ENCODE measurements at regions not wholly inside any gene's neighbourhood (a gene's known extent, or its start where the extent isn't known, plus 50 kb on each side); places are given as distances from the start of the nearest gene placed in this dataset.

DNA sequence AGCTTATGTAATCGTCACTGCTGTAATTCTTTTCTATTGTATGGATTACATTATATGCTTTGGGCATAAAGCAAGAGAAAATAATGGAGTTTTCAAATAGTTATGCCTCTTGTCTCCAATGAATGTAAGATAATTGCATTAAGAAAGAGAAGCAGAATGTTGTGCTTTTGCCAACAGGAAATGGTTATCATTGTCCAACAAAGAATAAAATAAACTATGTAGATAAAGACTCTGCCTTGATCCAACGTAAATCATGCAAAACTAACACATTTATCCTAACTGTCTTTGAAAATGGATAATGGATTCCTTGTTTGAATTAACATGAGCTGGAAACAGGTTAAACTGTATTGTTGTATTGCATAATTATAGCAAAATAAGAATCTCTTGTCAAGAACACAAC lies 1709.0 kb downstream of the PCDH7 start:
- H3K27me3 Mint-ChIP-seq (ENCODE audit: low read depth): no peaks in the 10 kb centered on the region
- no peaks in the 10 kb centered on the region; a peak in 2 of 5 replicates for H3K9me3 Mint-ChIP-seq
- no peak overlapping the region for H2AK5ac ChIP-seq (ENCODE audit: insufficient read length, low read length)

More for the DNA sequence above, 1709.0 kb downstream of the PCDH7 start:
- no peaks in the 10 kb centered on the region for H3K79me2 ChIP-seq (ENCODE audit: insufficient read depth, low read length)
- no peaks in the 10 kb centered on the region for H3K4me1 ChIP-seq (ENCODE audit: insufficient read depth, low read length)
- no peak overlapping the region for H3K9ac ChIP-seq (ENCODE audit: extremely low read depth, insufficient read length, low read length)
- H2AFZ ChIP-seq (ENCODE audit: low read length): no peak overlapping the region
- no peaks in the 10 kb centered on the region for H3K79me1 ChIP-seq (ENCODE audit: insufficient read depth, low read depth, low read length, poor library complexity, severe bottlenecking)
- no peaks in the 10 kb centered on the region for H3K23me2 ChIP-seq (ENCODE audit: insufficient read length, low read depth, low read length, poor library complexity, severe bottlenecking)
- H4K8ac ChIP-seq (replicated peaks; ENCODE audit: insufficient read length, low read depth, low read length): no peak overlapping the region
- Mint-ChIP-seq H3K36me3 (ENCODE audit: insufficient read depth in 1 of 3, low read depth in 3 of 3) (peaks cover 0 to 3% (median 0%) of the 10 kb centered on the region in 3 experiments; a peak in 1 of 7 replicates), H3K4me3 (no peak overlapping the region), H3K27ac (no peak overlapping the region; a peak in 1 of 7 replicates), H3K4me1 (peaks cover 4% of the 10 kb centered on the region in 2 experiments; a peak in 3 of 4 replicates)
- H3K56ac ChIP-seq (ENCODE audit: insufficient read length, low read depth, low read length): no peak overlapping the region
- H3K27me3 ChIP-seq (ENCODE audit: insufficient read depth, low read length): no peaks in the 10 kb centered on the region
- no peak overlapping the region for H2BK5ac ChIP-seq (ENCODE audit: insufficient read length, low read length)
- H4K91ac ChIP-seq (ENCODE audit: insufficient read length, low read depth, low read length): no peak overlapping the region
- H3K4me2 ChIP-seq (ENCODE audit: insufficient read depth, insufficient read length, low read length): no peak overlapping the region
- H3K4ac ChIP-seq (ENCODE audit: low read depth, low read length): no peak overlapping the region
- no peak for DNase-seq
- no peak overlapping the region for H3K14ac ChIP-seq (ENCODE audit: insufficient read depth, low read length)
- no peak overlapping the region for H2BK20ac ChIP-seq (ENCODE audit: low read depth, low read length, poor library complexity, severe bottlenecking)
- WGBS (ENCODE audit: extremely low coverage, insufficient read length, low lambda C conversion rate): no CpG with 5 or more reads among the region's 2 CpGs
- H3T11ph ChIP-seq (ENCODE audit: low read length): no peak overlapping the region
- H3K23ac ChIP-seq (ENCODE audit: insufficient read length, low read depth, low read length): no peak overlapping the region
- H3K9me3 ChIP-seq (ENCODE audit: control insufficient read depth, low read depth, low read length): no peaks in the 10 kb centered on the region
- no peaks in the 10 kb centered on the region for H4K20me1 ChIP-seq (ENCODE audit: control insufficient read depth, insufficient read depth, insufficient read length)
- H2BK15ac ChIP-seq (ENCODE audit: low read depth, low read length): no peak overlapping the region
- no peak overlapping the region for H3K27ac ChIP-seq (ENCODE audit: insufficient read length, low read depth, low read length)
- H2BK12ac ChIP-seq (ENCODE audit: insufficient read length, low read depth, low read length): no peak overlapping the region
- no peak overlapping the region for H2BK120ac ChIP-seq (ENCODE audit: low read depth, low read length, poor library complexity, severe bottlenecking)
- no peak overlapping the region for H4K5ac ChIP-seq (ENCODE audit: insufficient read length, low read depth, low read length)
- H3K18ac ChIP-seq (ENCODE audit: insufficient read length, low read depth, low read length): no peak overlapping the region
- TF ChIP-seq, protein P1, sequence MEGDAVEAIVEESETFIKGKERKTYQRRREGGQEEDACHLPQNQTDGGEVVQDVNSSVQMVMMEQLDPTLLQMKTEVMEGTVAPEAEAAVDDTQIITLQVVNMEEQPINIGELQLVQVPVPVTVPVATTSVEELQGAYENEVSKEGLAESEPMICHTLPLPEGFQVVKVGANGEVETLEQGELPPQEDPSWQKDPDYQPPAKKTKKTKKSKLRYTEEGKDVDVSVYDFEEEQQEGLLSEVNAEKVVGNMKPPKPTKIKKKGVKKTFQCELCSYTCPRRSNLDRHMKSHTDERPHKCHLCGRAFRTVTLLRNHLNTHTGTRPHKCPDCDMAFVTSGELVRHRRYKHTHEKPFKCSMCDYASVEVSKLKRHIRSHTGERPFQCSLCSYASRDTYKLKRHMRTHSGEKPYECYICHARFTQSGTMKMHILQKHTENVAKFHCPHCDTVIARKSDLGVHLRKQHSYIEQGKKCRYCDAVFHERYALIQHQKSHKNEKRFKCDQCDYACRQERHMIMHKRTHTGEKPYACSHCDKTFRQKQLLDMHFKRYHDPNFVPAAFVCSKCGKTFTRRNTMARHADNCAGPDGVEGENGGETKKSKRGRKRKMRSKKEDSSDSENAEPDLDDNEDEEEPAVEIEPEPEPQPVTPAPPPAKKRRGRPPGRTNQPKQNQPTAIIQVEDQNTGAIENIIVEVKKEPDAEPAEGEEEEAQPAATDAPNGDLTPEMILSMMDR (conservative IDR thresholded peaks at IDR 0.05): no peak

All from H9 (cell line).